ENCODE measurements at regions not wholly inside any gene's neighbourhood (a gene's known extent, or its start where the extent isn't known, plus 50 kb on each side); places are given as distances from the start of the nearest gene placed in this dataset.

GRCh38 chr13:28582892-28583240 is 76.1 kb upstream of the POMP start:
- no peak for DNase-seq (ENCODE audit: low read depth)
- TF ChIP-seq, protein P1, sequence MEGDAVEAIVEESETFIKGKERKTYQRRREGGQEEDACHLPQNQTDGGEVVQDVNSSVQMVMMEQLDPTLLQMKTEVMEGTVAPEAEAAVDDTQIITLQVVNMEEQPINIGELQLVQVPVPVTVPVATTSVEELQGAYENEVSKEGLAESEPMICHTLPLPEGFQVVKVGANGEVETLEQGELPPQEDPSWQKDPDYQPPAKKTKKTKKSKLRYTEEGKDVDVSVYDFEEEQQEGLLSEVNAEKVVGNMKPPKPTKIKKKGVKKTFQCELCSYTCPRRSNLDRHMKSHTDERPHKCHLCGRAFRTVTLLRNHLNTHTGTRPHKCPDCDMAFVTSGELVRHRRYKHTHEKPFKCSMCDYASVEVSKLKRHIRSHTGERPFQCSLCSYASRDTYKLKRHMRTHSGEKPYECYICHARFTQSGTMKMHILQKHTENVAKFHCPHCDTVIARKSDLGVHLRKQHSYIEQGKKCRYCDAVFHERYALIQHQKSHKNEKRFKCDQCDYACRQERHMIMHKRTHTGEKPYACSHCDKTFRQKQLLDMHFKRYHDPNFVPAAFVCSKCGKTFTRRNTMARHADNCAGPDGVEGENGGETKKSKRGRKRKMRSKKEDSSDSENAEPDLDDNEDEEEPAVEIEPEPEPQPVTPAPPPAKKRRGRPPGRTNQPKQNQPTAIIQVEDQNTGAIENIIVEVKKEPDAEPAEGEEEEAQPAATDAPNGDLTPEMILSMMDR (conservative IDR thresholded peaks at IDR 0.05; ENCODE audit: low read depth, low read length) = no peak
- H3K4me3 ChIP-seq (ENCODE audit: low read depth, low read length) = no peak overlapping the region

DNA sequence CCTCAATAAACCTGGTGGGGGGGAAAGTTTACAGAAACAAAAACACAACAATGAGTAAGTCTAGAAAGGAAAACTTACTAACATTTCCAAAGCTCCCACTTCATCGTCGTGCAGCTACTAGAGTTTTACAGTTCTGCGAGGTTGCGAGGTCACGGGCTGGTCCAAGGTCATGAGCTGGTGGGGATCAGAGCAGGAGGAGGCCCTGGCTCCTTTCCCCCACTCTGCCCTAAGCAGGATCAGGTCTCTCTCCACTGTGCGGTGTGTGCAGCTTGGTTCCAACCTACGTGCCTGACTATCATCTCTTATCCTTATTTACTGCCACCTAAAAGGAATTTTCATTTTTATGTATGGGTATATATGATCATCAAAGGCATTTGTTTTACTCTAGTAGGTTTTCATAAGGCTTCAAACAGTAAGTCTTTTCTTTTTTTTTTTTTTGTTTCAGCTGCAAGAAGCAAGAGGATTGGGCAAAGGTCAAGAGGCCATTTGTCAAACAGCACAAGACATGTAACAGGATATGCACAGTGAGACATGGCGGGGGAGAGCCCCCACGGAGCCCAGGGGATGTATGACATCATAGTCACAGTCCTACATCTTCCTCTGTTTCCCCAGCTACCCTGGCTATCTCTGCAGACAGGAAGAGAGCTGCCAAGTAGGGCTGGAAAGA is 76.6 kb upstream of the POMP start:
- DNase-seq (ENCODE audit: low read depth) = peak; percentile 64
- TF ChIP-seq, protein P1 (conservative IDR thresholded peaks at IDR 0.05; ENCODE audit: low read depth, low read length) = no peak
- no peak overlapping the region for H3K4me3 ChIP-seq (ENCODE audit: low read depth, low read length)

- no peak for DNase-seq (ENCODE audit: low read depth)
- no peak overlapping the region for H3K4me3 ChIP-seq (ENCODE audit: low read depth, low read length)
- TF ChIP-seq, protein P1 (conservative IDR thresholded peaks at IDR 0.05; ENCODE audit: low read depth, low read length) = no peak
These were observed 77.5 kb upstream of the POMP start for GRCh38 chr13:28581451-28581850.

DNA sequence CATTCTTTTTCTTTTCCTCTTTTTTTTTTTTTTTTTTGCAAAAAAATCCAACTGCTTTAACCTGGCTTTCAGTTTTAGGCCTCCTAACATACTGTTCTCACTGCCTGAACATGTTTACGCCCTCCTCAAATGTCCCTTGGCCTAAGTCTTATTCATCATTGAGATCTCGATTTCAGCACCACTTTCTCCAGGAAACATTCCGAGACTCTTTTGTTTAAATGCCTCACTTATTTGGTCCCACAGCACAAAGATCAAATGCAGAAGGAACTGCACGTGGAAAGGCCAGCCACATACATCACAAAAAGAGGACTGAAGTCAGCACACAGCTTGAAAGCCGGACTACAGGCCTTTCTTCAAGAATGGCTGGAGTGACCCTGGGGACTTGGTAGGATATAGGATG is 79.2 kb upstream of the POMP start:
- TF ChIP-seq, protein P1 (conservative IDR thresholded peaks at IDR 0.05; ENCODE audit: low read depth, low read length) = no peak
- no peak overlapping the region for H3K4me3 ChIP-seq (ENCODE audit: low read depth, low read length)
- no peak for DNase-seq (ENCODE audit: low read depth)

- peak; percentile 10 for DNase-seq (ENCODE audit: low read depth)
- H3K4me3 ChIP-seq (ENCODE audit: low read depth, low read length) = no peak overlapping the region
- TF ChIP-seq, protein P1 (conservative IDR thresholded peaks at IDR 0.05; ENCODE audit: low read depth, low read length) = no peak
These were observed 79.6 kb upstream of the POMP start for GRCh38 chr13:28579322-28579721.

- H3K4me3 ChIP-seq (ENCODE audit: low read depth, low read length) = no peak overlapping the region
- TF ChIP-seq, protein P1 (conservative IDR thresholded peaks at IDR 0.05; ENCODE audit: low read depth, low read length) = no peak
- DNase-seq (ENCODE audit: low read depth) = no peak
These were observed 81.1 kb upstream of the FLT1 start for GRCh38 chr13:28576067-28576466.

DNA sequence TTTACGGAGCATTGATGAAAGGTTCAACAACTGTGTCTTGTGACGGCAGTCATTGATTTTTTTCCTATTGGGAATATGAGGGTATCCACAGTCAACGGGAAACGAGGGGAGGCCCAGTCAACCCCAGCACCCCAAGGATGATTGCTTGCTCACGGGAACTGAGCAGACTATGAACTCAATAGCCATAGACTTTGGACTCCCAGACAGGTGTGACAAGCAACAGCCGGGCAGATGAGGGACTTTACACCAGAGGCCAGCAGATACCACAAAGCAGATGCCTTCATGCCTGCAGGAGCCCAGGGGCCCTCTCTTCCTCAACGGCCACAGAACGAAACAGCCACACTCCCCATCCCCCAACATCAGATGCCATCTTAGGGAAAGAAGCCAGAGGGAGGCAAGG is 80.3 kb upstream of the FLT1 start:
- no peak overlapping the region for H3K4me3 ChIP-seq (ENCODE audit: low read depth, low read length)
- DNase-seq (ENCODE audit: low read depth) = no peak
- TF ChIP-seq, protein P1 (conservative IDR thresholded peaks at IDR 0.05; ENCODE audit: low read depth, low read length) = no peak

Measured in choroid plexus epithelial cell (primary cell).